PC-3 (cell line): ENCODE measurements at regions not wholly inside any gene's neighbourhood (a gene's known extent, or its start where the extent isn't known, plus 50 kb on each side); places are given as distances from the start of the nearest gene placed in this dataset.

ENCODE experiments used
- CTCF ChIP-seq: fragments of 300-600 bp; sonication (generic); conservative IDR thresholded peaks from 2 replicates; pipeline ENCODE4 v1.5.1; 2017; ENCODE audit warnings: antibody characterized with exemption, low read depth, mild to moderate bottlenecking, low read length
- EZH2phosphoT487 ChIP-seq: fragments of 300-600 bp; sonication (generic); IDR thresholded peaks from 2 replicates; pipeline ENCODE4 v1.6.1; 2018; ENCODE audit warnings: mild to moderate bottlenecking, antibody characterized with exemption, low read length, borderline replicate concordance

GRCh38 chr9:75588808-75589207 is 301.7 kb upstream of the PCSK5 start:
- TF ChIP-seq CTCF, result no peak; the same call in 1 of the 2 replicates
- no peak for TF ChIP-seq EZH2phosphoT487
